ENCODE measurements at regions not wholly inside any gene's neighbourhood (a gene's known extent, or its start where the extent isn't known, plus 50 kb on each side); places are given as distances from the start of the nearest gene placed in this dataset.

GRCh38 chr2:120785228-120785966 is 49.7 kb downstream of the GLI2 start:
- DNase-seq, result no peak
- Mint-ChIP-seq H3K27ac (no peak overlapping the region), H3K36me3 (ENCODE audit: low read depth) (no peaks in the 10 kb centered on the region), H3K27me3 (ENCODE audit: low read depth) (no peaks in the 10 kb centered on the region), H3K4me1 (ENCODE audit: low read depth) (peaks cover 6% of the 10 kb centered on the region), H3K4me3 (no peak overlapping the region), H3K9me3 (ENCODE audit: insufficient read depth) (no peaks in the 10 kb centered on the region)
- POLR2A ChIA-PET, result no interaction called here
- CTCF ChIA-PET, result no interaction called here
- ATAC-seq, result no peak

- Mint-ChIP-seq H3K4me3 (no peak overlapping the region), H3K4me1 (ENCODE audit: low read depth) (peaks cover 6% of the 10 kb centered on the region), H3K36me3 (ENCODE audit: low read depth) (no peaks in the 10 kb centered on the region), H3K27ac (no peak overlapping the region), H3K9me3 (ENCODE audit: insufficient read depth) (no peaks in the 10 kb centered on the region), H3K27me3 (ENCODE audit: low read depth) (no peaks in the 10 kb centered on the region)
- CTCF ChIA-PET, result no interaction called here
- ATAC-seq (no peak), DNase-seq (no peak)
- POLR2A ChIA-PET, result no interaction called here
These were observed 50.6 kb downstream of the GLI2 start for GRCh38 chr2:120786038-120786960.

- ATAC-seq (no peak), DNase-seq (no peak)
- ChIA-PET POLR2A (no interaction called here), CTCF (no interaction called here)
- peaks cover 6% of the 10 kb centered on the region for H3K4me1 Mint-ChIP-seq (ENCODE audit: low read depth)
- no peaks in the 10 kb centered on the region for H3K9me3 Mint-ChIP-seq (ENCODE audit: insufficient read depth)
- no peak overlapping the region for H3K4me3 Mint-ChIP-seq
- H3K27me3 Mint-ChIP-seq (ENCODE audit: low read depth), result no peaks in the 10 kb centered on the region
- H3K36me3 Mint-ChIP-seq (ENCODE audit: low read depth), result no peaks in the 10 kb centered on the region
- no peak overlapping the region for H3K27ac Mint-ChIP-seq
These were observed 51.6 kb downstream of the GLI2 start for GRCh38 chr2:120787111-120787821.

GRCh38 chr2:120787822-120788700 is 52.4 kb downstream of the GLI2 start:
- Mint-ChIP-seq H3K27ac (no peak overlapping the region), H3K36me3 (ENCODE audit: low read depth) (no peaks in the 10 kb centered on the region), H3K27me3 (ENCODE audit: low read depth) (no peaks in the 10 kb centered on the region), H3K4me3 (no peak overlapping the region), H3K9me3 (ENCODE audit: insufficient read depth) (no peaks in the 10 kb centered on the region), H3K4me1 (ENCODE audit: low read depth) (peaks cover 4% of the 10 kb centered on the region)
- CTCF ChIA-PET, result no interaction called here
- POLR2A ChIA-PET, result no interaction called here
- ATAC-seq, result no peak
- DNase-seq, result no peak

GRCh38 chr2:120791243-120791961 is 55.7 kb downstream of the GLI2 start:
- CTCF ChIA-PET, result no interaction called here
- Mint-ChIP-seq H3K36me3 (ENCODE audit: low read depth) (no peaks in the 10 kb centered on the region), H3K4me3 (no peak overlapping the region), H3K27me3 (ENCODE audit: low read depth) (no peaks in the 10 kb centered on the region), H3K9me3 (ENCODE audit: insufficient read depth) (no peaks in the 10 kb centered on the region), H3K27ac (no peak overlapping the region), H3K4me1 (ENCODE audit: low read depth) (no peaks in the 10 kb centered on the region)
- POLR2A ChIA-PET, result no interaction called here
- DNase-seq, result no peak
- no peak for ATAC-seq

GRCh38 chr2:120791962-120792297 is 56.3 kb downstream of the GLI2 start:
- POLR2A ChIA-PET, result no interaction called here
- Mint-ChIP-seq H3K4me1 (ENCODE audit: low read depth) (no peaks in the 10 kb centered on the region), H3K27me3 (ENCODE audit: low read depth) (no peaks in the 10 kb centered on the region), H3K36me3 (ENCODE audit: low read depth) (no peaks in the 10 kb centered on the region), H3K4me3 (no peak overlapping the region), H3K27ac (no peak overlapping the region), H3K9me3 (ENCODE audit: insufficient read depth) (no peaks in the 10 kb centered on the region)
- ATAC-seq, result no peak
- CTCF ChIA-PET, result no interaction called here
- no peak for DNase-seq

- Mint-ChIP-seq H3K4me3 (no peak overlapping the region), H3K27ac (no peak overlapping the region)
- CTCF ChIA-PET, result no interaction called here
These were observed 58.2 kb downstream of the GLI2 start for GRCh38 chr2:120793682-120794403.

GRCh38 chr2:120794716-120795115 is 59.0 kb downstream of the GLI2 start:
- DNase-seq, result no peak
- Mint-ChIP-seq H3K4me3 (no peak overlapping the region), H3K27me3 (ENCODE audit: low read depth) (no peaks in the 10 kb centered on the region), H3K9me3 (ENCODE audit: insufficient read depth) (no peaks in the 10 kb centered on the region), H3K4me1 (ENCODE audit: low read depth) (no peaks in the 10 kb centered on the region), H3K27ac (no peak overlapping the region), H3K36me3 (ENCODE audit: low read depth) (no peaks in the 10 kb centered on the region)
- ChIA-PET CTCF (no interaction called here), POLR2A (no interaction called here)
- no peak for ATAC-seq

More at GRCh38 chr2:120793682-120794403, 58.2 kb downstream of the GLI2 start:
- Mint-ChIP-seq H3K27me3 (ENCODE audit: low read depth) (no peaks in the 10 kb centered on the region), H3K4me1 (ENCODE audit: low read depth) (no peaks in the 10 kb centered on the region), H3K9me3 (ENCODE audit: insufficient read depth) (no peaks in the 10 kb centered on the region), H3K36me3 (ENCODE audit: low read depth) (no peaks in the 10 kb centered on the region)
- POLR2A ChIA-PET, result no interaction called here
- ATAC-seq (no peak), DNase-seq (no peak)

- ATAC-seq (no peak), DNase-seq (no peak)
- Mint-ChIP-seq H3K9me3 (ENCODE audit: insufficient read depth) (no peaks in the 10 kb centered on the region), H3K4me1 (ENCODE audit: low read depth) (no peaks in the 10 kb centered on the region), H3K4me3 (no peak overlapping the region), H3K27ac (no peak overlapping the region), H3K36me3 (ENCODE audit: low read depth) (no peaks in the 10 kb centered on the region), H3K27me3 (ENCODE audit: low read depth) (no peaks in the 10 kb centered on the region)
- ChIA-PET CTCF (no interaction called here), POLR2A (no interaction called here)
These were observed 60.4 kb downstream of the GLI2 start for GRCh38 chr2:120796094-120796493.

GRCh38 chr2:120797421-120798221 is 62.0 kb downstream of the GLI2 start:
- CTCF ChIA-PET, result no interaction called here
- DNase-seq (no peak), ATAC-seq (no peak)
- Mint-ChIP-seq H3K36me3 (ENCODE audit: low read depth) (no peaks in the 10 kb centered on the region), H3K27ac (no peak overlapping the region), H3K4me3 (no peak overlapping the region), H3K4me1 (ENCODE audit: low read depth) (no peaks in the 10 kb centered on the region), H3K9me3 (ENCODE audit: insufficient read depth) (no peaks in the 10 kb centered on the region), H3K27me3 (ENCODE audit: low read depth) (no peaks in the 10 kb centered on the region)
- POLR2A ChIA-PET, result no interaction called here
